ENCODE measurements at regions not wholly inside any gene's neighbourhood (a gene's known extent, or its start where the extent isn't known, plus 50 kb on each side); places are given as distances from the start of the nearest gene placed in this dataset.

DNA sequence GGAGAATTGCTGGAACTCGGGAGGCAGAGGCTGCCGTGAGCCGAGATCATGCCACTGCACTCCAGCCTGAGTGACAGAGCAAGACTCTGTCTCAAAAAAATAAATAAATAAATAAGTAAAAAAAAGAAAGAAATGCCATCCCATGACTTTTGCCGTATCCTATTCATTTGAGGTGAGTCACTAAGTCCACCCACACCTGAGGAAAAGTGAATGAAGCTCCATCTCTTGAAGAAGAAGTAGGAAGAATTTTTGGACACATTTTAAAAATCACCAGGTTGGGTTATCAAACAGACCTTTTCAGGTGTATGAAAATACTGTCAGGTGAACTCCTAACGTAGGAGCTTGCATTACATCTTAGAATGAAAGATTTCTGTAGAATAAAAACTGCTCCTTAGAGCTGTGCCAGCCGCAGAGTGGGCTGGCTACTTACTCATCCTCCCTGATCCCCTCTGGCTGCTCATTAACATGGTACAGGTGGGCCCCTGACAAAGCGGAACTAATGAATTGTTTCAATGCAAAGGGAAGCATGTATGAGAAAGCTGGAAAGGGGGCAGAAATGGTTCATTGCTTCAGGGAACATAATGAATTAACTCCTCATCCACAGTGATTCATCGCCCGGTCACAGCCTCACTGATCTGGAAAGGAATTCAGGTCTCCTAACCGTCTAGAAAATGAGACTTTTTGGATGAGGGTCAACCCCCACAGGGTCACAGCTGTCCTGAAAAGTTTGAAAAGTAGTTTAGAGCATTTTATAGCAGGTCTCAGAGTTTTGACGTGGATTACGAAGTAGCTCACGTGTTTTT, 191.4 kb downstream of the SPP2 start:
- no peak for DNase-seq

DNA sequence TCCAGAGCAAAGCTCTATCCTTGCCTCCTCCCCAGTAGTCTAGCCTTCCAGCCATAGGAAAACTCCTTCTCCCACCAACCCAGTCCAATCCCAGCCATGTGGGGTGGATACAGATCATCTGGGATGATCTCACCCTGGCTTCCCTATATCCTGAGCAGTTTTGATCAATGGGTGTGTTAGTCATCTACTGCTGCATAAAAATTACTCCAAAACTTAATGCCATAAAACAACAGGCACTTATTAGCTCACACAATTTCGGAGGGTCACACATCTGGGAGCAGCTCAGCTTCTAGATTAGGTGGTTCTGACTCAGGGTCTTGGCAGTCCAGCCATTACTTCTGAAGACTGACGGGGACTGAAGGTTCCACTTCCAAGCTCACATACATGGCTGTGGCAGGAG, 190.4 kb downstream of the SPP2 start:
- no peak for DNase-seq

DNA sequence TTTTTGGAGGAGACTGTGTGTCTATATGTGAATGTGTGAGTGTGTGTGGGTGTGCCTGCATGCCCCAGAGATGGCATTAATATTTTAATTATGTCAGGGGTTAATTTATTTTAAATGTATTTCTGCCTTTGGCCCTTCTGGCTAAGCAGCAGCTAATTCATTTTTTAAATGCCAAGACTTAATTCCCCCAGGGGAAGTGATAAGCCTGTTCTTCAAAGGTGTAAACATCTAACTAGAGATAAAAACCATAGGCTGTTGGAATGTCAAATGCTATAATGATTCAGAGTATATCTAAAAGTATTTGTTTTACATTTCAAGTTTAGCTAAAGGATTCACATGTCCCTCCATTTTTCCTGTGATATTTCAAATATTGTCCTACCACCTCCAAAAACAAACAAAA, 184.7 kb downstream of the SPP2 start:
- DNase-seq: no peak

DNA sequence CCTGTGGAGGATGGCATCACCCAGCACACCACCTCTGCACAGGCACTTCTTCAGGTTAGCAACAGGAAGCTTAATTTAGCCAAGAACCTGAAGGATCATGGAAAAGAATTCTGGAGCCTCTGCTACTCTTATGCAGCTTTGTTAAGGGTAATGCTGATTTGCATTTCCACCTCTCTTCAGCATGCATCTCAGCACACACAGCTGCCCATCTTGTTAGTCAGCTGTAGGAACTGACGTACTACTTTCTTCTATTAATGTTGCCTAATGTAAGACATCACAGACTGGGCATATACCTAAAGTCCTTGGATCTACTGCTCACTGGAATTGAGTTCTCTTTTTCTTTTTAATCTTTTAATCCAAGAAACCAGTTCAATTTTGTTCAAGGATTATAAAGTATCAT, 181.0 kb downstream of the SPP2 start:
- no peak for DNase-seq

DNA sequence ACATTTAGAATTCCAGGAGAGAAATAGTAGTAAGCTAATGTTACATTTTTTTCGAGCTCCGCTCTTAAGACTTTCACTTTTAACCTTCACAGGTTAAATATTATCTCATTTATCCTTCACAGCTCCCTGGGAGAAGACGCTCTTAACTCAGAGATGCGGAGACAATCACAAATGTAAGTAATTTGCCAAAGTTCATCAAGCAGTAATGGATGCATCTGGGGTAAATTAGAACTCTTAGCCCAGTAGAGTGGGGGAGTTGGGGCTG, 168.5 kb downstream of the SPP2 start:
- DNase-seq: no peak

DNA sequence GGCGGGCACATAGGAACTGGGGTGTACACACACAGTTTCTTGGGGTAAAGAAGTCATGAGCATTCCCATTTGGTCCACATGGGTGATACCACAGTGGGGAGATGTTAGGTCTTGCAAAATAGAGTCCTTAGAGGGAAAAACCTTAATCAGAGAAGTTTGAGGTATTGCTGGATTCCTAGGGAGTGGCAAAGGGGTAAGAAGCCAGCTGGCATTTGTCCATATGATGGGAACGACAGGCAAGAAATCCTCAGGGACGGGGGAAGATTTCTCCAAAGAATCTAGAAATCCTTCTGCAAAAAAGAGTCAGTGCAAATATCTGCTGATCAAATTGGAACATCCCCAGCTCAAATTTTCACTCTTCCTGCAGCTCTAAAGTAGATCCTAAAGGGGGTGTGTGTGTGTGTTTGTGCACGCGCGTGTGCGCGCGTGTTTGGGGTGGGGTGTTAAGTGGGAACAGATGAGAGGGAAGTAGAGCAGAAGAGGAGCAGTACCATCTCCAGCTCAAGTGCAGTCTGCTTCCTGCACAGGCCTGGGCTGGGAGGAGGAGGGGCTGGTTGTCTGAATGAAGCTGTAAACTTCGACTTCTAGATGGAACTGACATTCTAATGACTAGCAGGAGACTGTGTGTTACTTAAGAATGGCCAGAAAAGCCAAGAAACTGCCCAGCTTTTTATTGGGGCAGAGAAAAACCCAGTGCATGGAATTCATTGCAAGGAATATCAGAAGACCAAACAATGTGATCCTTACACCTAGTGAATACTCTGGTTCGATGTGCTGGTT, 168.0 kb downstream of the SPP2 start:
- DNase-seq: no peak

DNA sequence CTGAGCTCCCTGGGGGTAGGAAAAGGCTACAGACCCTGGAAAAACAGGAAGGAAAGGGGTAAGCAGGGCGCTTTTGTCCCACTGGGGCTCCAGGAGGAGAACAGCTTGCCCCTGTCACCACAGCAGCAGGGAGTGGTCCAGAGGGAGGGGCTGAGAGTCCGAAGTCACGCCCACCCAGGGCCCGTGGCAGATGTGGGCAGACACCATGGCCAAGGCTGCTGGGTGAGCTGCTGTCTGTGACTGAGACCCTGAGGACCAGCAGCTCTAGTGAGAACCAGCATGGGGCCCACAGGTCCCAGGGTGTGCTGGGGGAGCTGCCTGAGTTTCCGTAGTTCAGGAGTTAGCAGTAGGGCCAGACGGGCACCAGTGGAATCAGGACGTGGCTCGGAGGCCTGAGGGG, 162.0 kb downstream of the SPP2 start:
- DNase-seq: no peak

DNA sequence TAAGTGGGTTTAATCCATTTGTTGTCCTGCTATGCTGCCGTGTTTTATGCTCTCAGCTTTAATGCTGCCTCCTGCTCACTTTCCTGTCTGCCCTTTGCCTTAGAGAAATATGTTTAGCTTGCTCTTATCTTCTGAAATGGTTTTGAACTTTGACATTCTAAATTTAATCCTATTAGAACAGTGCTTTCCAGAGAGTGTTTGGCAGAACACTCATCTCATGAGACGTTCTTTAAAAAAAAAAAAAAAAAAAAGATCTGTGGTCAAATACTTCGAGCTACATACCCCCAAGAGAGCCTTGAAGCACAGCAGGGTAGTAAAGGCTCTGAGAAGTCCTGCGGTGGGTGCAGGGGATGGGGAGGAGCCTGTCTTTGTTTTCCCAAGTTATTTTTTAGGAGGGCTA, 161.3 kb downstream of the SPP2 start:
- DNase-seq: no peak

DNA sequence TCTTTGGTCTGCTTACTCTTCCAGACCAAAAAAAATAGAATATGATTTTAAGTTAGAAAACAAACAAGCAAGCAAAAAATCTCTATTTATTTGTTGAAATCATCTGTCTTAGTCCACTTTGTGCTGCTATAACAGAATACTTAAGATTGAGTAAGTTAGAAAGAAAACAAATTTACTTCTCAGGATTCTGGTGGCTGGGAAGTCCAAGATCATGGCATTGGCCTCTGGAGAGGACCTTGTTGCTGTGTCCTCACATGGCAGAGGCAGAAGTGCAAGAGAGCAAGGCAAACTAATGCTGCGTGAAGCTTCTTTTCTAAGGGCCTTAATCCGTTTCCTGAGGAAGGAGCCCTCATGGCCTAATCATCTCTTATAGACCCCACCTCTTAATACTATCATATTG, 156.2 kb downstream of the SPP2 start:
- no peak for DNase-seq

DNA sequence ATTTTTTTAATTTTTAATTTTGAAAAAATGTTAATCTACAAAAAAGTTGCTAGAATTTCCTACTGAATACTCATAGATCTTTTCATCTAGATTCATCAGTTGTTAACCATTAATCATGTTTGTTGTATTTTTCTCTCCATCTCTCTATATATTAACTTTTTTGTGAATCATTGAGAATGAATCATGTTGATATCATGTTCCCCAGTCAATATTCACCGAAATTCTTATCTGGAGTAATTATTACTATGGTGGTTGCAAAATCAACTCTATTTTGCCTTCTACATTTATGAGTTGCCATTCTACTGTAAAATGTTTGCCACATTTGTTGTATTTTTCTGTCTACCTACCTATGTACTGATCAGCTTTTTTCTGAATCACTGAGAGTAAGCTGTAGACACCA, 154.0 kb downstream of the SPP2 start:
- DNase-seq: no peak

DNA sequence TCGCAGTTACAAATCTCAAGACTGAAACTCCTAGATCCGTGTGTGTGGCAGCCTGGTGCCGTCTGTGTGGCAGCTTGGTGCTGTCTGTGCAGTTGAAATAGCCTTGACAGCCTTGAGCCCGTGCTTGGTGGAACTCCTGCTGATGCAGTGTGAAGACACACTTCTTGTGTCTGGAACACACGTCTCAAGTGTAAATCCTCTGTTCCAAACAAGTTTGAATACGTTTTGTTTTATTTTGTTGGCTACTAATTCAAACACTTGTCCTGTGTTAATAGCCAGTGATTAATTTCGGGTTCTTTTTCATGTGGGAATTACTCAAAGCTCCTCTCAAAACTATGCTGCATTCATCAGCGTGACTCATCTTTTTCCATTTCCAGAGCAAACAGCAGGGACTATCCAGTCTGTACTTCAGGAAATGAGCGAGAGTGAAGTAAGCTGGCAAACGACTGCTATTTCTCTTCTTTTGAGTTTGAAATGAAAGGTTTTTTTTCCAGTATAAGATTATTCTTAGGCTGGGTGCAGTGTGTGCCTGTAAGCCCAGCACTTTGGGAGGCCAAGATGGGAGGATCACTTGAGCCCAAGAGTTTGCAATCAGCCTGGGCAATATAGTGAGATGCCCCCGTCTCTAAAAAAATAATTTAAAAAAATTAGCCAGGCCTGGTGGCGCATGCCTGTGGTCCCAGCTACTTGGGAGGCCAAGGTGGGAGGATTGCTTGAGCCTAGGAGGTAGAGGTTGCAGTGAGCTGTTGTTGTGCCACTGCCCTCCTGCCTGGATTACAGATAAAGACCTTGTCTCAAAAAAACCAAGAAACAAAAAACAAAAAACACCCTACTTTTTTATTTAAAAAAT, 152.9 kb downstream of the SPP2 start:
- no peak for DNase-seq

DNA sequence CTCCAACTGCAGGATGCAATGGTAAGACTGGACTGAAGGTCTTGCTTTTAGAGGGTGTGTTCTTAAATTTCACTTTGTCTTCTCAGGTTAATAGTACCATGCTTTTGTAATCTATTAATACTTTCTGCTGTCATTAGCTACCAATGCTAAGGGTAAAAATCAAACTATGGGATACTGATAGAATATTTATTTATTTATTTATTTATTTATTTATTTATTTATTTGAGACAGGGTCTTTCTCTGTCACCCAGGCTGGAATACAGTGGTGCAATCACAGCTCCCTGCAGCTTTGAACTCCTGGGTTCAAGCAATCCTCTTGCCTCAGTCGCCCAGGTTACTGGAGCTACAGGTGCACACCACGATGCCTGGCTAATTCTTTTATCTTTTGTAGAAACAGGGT, 152.1 kb downstream of the SPP2 start:
- no peak for DNase-seq

DNA sequence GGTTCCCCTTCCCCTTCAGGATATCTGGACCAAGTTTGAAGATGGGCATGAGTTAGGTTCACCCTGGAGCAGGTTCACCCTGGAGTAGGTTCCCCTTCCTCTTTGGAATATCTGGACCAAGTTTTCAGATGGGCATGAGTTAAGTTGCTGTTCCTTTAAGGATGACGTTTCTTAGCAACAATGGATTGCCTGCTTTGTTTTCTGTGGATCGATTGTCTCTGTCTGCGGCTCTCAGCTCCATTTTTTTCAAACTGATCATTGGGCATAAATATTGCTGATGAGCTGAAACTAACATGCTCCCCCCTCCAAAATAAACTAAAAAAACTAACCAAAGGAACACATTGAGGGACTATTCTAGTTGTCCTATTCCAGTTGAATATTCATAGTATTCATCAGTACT, 149.5 kb downstream of the SPP2 start:
- no peak for DNase-seq

DNA sequence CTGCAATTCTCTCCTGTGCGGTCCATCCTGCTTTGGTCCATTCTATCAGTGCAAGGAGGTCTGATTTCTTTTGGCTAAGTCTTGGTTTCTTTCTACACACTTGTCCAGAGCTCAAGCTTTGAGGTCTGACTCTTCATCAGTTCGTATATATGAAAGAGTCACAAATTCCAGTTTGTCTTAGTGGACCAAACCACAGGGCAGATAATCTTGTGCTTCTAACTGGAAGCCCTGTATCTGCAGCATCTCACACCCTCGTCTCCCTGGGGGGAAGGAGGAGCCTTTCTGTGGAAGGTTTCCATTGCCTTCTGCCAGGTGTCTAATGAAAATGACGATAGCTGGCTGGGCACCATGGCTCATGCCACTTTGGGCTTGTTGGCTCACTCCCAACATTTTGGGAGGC, 148.5 kb downstream of the SPP2 start:
- no peak for DNase-seq

DNA sequence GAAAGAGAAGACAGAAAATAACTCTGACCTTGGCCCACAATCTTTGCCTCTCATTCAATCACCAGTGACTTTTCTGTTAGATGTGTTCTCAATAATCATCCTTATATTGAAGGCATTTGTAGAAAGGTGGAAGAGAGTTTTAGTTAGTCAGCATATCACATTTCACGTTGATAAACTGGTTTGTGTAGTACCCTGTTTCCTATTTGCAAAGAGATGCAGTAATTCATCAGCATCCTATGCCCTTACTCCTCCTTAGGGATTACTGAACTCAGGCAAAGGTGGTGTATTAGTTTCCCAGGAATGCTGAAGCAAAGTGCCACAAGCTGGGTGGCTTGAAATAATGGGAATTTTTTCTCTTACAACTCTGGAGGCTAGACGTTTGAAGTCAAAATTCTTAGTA, 145.0 kb downstream of the SPP2 start:
- no peak for DNase-seq

DNA sequence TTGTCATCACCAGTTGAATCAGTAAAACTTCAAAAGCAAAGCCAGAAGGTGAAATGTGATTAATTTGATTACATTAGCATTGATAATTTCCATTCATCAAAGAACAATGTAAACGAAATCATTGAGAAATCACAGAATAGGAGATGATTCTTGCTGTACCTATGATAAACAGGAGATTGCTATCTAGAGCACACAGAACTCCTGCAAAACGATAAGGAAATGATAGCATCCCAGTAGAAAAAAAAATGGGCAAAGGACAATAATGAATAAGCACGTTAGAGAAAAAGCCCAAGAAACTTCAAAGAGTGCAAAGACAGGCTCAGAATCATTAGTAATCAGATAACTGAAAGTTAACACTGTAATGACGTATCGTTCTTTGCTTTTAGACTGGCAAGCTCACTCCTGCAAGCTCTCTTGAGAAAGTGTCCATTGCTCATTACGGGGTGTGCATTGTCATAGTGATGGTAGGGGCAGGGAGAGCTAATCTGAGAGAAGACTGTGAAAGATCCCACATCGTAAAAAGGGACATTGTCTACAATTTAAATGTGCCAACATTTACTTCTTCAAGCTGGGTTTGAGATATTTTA, 143.6 kb downstream of the SPP2 start:
- no peak for DNase-seq

DNA sequence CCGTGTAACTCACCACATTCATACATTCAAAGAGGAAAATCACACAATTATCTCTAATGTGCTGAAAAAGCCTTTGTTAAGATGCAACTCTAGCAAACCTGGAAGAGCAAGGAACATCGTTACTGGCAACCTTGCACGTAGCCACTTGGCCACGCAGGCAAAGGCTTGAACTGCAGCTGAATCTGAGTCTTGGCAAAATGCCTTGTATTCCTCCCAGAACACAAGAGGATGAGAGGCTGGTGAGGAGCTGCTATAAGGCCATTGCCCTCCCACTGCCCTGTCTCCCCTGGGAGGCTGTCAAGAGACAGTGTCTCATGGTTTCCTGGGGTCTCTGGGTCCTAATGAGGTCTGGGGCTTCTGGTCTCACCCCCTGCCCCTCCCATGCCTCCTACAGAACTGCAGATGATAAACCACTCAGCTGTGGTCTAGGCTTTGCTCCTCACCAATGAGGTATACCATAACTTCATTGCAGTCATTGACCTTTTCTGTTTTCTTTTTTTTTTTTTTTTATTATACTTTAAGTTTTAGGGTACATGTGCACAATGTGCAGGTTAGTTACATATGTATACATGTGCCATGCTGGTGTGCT, 141.4 kb downstream of the SPP2 start:
- peak; percentile 50 for DNase-seq

DNA sequence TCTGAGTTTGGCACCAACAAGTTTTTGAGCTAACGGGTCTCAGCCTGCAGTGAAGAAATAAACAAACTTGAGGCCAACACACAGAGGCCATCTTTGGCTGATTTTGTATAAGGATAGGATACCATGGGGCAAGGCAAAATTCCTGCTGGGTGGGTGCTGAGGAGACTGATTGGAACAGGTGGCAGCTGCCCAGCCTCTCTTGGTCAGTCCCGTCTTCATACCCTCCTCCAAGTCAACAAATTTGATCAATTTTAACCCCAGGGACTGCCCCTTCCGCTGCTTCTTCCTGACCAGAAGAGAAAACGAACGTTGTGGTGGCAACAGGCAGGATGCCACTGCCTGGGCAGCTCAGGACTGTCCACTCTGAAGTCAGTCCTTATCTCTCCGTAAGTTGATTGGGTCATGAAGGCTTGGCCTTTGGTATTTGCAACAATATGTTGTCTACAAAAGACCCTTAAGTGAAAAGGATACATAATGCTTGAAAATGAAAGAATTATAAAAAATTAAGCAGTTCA, 139.3 kb downstream of the SPP2 start:
- no peak for DNase-seq

DNA sequence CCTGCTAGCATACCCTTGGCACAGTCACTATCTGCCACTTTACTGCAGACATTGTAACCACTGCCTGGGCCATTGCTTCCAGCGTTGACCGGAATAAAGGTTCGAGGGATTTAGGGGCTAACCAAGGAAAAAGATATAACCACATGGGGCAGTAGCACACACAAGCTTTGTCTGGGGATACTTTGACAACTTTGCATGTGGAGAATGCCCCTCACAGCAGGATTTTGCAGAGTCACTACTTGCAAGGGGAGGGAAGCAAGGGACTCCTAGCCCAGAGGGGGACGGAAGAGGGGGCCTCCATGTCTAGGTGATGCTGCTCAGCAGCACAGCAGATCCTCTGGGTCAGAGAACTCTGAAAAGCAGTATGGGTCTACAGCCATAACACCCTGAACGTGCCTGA, 138.7 kb downstream of the SPP2 start:
- no peak for DNase-seq

DNA sequence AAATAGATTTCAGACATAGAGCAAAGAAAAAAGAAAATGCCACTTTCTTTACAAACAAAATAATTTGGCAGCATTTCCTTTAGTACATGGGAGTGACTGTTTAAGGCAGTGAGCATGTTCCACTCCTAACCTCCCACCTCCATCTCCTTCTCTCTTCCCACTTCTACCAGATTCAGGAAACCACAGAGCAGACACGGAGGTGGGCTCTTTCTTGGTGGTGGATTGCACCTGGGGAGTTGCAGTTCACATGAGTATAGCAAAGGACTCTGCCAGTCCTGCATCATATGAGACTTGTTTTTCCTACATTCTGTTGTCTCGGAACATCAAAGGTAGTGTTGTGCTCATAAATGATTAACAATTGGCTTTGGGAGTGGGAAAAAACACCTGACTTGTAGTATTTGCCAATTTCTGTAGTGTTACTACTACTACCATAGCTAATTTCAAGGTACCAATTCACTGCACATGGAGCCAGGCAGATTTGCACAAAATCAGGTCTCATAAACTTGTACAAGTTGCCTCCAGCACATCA, 137.2 kb downstream of the SPP2 start:
- no peak for DNase-seq

DNA sequence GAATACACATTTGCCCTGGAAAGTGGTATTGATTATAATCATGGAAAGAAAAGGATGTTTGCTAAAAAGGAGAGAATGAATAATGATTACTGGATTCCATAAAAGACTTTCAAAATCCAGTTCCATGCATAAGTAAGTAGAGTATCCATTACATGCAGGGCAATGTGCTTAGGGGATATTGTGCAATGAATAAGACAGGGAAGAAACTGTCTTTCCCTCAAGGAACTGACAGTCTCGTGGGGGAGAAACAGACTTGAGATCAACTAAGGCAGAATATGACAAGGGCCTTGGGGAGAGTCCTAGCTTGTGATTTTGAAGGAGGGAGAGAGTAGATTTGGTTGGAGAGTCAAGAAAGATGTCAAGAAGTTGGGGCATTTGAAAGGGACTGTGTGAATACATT, 130.6 kb downstream of the SPP2 start:
- no peak for DNase-seq

DNA sequence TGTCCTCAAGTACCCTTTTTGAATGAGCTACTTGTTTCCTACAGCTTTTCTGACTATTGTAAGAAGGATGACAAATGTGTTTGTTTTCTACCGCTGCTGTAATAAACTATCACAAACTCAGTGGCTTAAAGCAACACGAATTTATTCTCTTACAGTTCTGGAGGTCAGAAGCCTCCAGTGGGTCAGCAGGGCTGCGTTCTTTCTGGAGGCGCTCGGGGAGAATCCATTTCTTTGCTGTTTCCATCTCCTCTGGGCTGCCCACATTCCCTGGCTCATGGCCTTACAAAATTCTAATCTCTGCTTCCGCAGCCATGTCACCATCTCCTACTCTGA, 128.5 kb downstream of the SPP2 start:
- DNase-seq: no peak
